ENCODE measurements at regions not wholly inside any gene's neighbourhood (a gene's known extent, or its start where the extent isn't known, plus 50 kb on each side); places are given as distances from the start of the nearest gene placed in this dataset.

DNA sequence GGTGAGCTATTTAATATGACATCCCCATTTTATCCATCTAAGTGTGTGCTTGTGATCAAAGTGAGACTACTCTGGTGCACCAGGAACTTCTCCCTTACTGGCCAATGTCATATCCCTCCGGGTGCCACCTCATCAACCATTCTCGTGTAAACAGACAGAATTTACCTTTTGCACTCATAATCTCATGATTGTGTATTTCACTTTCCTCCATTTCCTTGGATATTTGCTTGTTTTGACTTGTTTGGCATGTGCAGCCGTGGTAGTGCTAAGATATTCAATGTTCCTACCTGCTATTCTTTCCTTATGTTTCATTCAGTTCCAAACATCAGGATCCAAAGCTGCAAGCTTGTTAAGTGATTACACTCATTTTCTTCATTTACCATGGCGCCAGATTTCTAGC lies 280.5 kb upstream of the SP8 start:
- no peak for TF ChIP-seq CEBPB (IDR thresholded peaks at IDR 0.05)
- no peak for TF ChIP-seq MAX (IDR thresholded peaks at IDR 0.05)
